CD4-positive, alpha-beta T cell treated with Interleukin-12 subunit alpha and Interleukin-12 subunit beta, for 1 hour (primary cell): ENCODE measurements at regions not wholly inside any gene's neighbourhood (a gene's known extent, or its start where the extent isn't known, plus 50 kb on each side); places are given as distances from the start of the nearest gene placed in this dataset.

Experiments
- DNase-seq: peaks from one replicate; pipeline ENCODE4 v3.0.0-alpha.2; 2020

DNA sequence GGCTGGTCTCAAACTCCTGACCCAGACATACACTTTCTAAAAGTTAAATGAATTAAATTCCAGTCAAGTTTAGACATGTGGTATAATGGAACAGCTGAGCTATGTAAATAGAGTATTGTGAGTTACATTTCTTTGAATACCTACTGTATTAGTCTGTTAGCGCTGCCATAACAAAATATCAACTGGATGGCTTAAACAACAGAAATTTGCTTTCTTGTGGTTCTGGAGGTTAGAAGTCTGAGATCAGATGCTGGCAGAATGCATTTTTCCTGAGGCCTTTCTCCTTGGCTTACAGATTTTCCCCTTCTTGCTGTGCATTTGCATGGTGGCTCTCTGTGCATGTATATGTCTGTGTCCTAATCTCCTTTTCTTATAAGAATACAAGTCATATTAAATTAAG is 101.5 kb upstream of the TGFBR2 start:
- DNase-seq = no peak

DNA sequence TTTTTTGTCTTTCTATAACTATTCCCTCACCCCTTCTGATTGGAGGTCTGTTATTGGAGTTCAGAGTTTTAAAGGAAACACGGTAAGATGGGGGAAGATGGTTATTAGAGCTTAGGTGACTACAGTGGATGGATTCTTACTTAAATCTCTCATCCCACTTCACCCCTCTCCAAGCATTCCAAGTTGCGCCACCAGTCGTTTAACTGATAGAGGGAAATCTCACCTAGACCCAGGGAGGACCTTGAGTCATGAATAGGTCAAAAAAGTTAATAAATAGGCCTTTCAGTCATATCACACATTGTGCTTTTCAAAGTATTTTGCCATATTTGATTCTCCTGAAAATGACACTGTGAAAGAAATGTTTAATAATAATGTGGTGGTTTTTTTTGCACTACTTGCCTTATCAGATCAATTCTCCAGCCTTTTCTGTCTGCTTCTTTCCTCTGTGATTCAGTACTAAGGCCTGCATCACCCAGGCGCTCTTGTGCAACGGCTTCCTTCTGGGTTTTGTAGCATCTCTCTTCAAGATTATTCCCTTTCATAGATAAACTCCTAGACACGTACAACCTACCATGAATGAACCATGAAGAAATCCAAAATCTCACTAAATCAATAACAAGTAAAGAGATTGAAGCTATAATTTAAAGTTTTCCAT is 100.4 kb upstream of the TGFBR2 start:
- DNase-seq = no peak

DNA sequence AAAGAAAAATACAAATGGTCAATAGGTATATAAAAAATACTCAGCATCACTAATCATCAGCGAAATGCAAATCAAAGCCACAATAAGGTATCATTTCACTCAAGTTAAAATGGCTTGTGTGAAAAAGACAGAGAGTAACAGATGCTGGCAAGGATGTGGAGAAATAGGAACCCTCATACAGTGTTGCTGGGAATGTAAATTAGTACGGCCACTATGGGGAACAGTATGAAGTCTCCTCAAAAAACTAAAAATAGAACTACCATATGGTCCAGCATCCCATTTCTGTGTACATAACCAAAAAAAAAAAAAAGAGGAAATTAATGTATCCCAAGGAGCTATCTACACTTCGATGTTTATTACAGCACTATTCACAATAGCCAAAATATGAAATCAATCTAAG is 98.1 kb upstream of the TGFBR2 start:
- no peak for DNase-seq

DNA sequence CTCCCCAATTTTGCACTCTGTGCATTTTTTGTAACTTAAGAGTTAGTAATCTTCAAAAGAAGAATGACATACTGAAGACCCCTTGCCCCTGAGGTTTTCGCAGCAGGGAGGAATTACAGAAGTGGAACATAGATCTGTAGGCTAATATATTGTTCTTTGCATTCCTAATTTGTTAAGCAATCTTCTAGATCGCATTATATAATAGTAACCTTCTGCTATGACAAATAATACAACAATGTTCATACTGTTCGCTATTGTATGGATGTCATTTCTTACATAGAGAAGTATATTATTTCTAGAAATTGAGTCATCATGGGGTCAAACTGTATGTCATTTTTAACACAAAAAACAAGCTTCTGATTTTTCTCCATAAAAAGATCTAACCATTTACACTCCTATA is 95.8 kb upstream of the TGFBR2 start:
- no peak for DNase-seq

DNA sequence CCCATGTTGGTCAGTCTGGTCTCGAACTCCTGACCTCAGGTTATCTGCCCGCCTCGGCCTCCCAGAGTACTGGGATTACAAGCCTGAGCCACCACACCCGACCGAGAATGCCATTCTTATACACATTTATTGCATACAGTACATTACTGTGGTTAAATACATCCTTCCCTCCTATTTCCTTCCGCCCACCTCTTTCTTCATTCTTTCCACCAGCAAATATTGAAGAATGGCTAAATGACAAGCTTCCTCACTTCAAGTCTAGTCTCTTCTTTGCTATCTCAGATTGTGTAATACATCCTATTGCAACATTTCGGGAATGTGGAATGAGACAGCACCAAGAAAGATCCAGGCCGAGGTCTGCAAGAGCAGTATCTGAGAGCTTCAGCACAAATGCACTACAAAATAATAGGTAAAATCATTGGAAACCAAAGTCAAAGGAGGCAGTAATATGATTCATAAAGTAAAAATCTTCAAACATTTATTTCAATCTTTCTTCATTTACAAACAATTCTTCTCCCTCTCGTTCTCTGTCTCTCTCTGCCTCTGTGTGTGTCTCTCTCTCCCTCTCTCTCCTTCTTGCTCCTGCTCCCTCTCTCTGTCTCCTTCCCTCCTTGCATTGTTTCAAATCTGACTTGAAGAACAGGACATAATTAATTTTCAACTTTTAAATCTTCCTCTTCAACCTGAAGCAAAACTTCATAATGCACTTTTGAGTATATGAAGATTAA is 94.7 kb upstream of the TGFBR2 start:
- no peak for DNase-seq

DNA sequence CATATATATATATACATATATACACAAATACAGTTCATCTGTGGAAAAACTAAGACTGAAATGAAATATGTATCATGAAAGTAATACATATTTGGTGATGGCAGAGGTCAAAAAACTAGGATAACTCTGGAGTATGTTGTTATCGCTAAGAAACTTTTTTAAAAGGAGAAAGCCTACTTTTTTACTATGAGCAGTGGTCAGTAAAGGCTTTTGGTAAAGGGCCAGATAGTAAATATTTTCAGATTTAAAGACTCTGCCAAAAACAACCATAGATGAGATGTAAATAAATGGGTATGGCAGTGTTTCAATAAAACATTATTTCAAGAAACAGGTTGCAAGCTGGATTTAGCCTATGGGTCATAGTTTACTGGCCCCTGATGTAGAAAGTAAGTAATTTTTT is 93.8 kb upstream of the TGFBR2 start:
- DNase-seq = no peak

DNA sequence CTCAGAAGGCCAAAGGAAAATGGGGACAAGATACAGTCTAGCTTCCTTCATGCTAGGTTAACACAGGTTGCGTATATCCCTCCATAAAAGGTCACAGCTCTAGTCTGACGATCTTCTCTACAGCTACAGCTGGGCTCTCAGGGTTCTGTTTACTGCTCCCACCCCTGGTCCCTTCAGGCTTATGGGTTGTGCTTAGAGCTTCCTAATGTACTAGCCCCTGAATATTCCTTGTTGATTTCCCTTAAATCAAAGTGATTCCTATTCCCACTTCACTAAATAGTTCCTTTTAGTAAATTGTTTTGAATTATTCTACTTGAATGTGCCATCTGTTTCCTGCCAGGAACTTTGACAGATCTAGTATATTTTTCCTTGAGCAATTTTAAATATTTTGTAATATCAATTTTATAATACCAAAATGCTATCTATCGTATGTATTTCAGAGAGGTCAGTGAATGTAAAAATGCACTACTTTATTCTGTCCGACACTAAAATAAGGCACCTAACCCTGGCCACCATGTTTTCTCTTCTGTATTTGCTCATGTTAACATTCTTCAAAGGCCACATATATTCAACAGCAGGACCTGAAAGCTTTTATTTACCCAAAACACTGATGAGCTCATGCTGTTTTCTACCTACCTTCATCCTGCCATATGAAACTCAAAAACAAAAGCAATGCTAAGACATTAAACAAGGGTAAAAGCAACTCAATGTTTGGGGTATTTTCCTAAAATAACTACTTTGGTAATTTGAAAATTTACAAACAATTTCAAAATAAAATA is 92.8 kb upstream of the TGFBR2 start:
- no peak for DNase-seq

DNA sequence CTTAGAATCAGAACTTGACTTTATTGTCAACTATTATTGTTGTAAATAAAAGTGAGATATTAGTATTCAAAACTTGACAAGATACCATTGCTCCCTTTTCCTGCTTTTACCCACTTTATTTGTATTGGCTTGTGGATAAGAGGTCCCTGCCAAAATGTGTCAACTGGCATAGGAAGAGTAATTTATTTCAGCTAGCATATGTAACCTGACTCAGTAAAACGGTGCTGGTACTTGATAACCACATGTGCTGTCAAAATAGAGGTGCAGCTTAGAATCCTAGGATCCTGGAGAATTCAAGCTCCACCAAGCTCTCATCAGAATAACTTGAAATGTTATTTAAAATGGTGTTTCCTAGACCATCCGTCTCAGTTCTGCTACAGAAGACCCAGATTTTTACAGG is 90.2 kb upstream of the TGFBR2 start:
- no peak for DNase-seq

DNA sequence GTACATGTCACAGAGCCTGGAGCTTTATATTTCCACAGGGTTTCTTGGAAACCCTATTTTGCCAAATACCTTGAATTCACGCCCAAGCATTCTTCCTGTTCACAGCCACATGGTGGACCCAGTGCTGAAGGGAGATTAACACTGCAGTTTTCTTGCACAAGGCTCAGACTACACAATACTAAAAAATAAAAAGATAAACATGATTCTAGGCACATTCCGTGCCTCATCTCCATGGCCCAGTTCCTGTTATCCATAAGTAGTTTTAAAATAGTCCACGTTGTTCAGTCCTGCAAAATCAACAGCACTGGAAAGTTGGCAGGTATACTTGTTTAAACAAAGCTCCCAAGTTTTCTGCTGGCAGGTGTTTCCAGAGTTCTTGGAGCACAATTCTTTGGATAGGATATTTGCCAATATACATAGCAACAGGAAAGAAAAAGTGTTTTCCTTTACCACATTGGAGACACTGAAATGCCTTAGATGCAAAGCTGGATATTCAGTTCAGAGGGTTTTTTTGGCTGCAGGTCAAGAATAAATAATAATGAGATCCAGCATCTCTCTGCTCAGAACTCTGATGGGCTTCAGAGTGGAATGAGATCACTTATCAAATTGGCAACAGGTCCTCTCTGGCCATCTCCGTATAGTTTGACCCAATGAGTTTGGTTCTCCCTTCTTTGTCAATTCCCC is 88.1 kb upstream of the TGFBR2 start:
- no peak for DNase-seq

DNA sequence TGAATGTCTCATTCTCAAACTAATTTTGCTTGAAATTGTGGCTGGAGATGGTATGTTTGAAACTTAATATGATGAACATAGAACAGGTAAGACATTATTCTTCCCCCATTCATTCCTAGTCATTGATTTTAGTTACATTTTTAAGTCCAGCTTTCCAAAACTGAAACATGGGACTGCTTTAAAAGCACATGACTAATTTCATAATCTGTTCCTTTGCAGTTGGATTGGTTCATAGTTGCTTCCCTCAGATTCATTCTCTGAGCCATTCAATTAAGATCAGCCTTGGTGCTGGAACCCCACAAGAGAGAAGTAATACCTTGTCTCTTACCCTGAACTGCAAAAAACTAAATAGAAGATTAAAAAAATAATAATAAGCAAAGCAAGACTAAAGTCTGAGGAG is 87.5 kb upstream of the TGFBR2 start:
- no peak for DNase-seq

DNA sequence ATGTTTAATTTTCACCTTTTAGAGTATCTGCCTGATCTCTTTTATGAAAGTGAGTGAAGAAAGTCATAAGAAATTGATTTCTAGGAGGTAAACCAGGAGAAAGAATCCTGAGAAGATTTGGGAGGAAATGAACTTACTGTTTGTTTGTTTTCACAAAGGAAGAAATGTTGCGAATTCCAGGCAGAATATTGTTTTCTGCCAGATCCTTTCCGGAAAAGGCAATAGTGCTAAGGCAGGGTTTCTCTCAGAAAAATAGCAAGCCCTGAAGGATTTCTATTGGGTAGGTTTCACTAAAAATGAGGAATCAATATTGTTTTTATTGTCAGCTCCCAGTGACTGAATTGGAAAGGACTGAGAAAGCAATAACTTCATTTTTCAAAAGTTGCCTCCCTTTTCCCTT is 85.7 kb upstream of the TGFBR2 start:
- no peak for DNase-seq

DNA sequence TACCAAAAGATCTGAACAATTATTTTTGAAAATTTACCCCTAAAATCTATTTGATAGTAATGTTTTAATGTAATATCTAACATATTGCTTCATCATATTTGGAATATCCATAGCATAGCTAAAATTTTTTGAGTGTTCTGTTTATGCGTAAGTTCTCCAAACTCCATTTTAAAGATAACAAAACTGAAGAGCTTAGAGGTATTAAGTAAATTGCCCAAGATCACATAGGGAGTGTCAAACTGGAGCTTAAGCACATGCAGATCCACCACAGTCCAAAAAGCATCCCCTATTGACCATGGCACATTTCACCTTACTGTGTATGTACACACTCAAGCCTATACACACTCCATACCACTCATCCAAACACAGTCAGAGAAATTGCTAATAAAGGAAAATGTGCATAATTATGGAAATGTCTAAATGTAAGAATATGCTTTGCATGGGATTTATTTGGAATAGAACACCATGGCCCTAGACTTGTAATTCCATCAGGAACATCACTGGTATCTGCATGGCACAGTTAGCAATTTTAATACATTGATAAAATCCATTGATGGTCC is 85.2 kb upstream of the TGFBR2 start:
- DNase-seq = no peak

DNA sequence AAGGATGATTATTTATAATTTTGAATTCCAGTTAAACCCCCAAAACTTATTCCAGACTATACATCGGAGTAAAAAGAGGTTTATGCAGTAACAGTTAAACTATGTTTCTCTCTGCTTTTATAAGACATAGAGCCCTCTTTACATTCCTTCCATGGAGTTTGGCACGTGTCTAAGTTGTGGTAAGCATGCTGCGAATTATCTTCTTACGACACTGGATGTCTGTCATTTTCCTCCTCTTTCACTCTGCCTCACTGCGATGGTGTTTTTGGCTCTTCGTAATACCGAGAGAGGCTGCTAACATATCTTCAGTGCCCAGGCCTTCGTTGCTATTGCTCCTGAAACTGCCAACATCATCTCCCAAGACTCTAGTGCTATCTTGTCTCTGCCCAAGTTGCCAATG is 83.9 kb upstream of the TGFBR2 start:
- DNase-seq = no peak

DNA sequence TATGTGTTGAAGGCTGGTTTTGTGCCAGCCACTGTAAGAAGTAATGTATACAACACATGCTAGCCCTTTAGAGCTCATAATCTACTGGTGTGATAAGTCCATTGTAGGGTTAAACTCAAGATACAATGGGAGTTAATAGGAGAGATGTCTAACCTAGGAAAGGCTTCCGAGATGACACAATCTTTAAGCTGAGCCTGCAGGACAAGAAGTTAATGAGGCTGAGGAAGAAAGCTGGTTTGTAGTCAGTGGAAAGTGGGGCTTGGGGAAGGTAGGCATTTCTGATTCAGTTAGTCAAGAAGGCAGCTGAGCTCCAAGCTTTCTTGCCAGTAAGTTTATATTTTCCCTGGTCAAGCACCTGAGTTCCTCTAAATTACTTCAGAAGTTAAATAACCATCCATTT is 83.0 kb upstream of the TGFBR2 start:
- DNase-seq = no peak

DNA sequence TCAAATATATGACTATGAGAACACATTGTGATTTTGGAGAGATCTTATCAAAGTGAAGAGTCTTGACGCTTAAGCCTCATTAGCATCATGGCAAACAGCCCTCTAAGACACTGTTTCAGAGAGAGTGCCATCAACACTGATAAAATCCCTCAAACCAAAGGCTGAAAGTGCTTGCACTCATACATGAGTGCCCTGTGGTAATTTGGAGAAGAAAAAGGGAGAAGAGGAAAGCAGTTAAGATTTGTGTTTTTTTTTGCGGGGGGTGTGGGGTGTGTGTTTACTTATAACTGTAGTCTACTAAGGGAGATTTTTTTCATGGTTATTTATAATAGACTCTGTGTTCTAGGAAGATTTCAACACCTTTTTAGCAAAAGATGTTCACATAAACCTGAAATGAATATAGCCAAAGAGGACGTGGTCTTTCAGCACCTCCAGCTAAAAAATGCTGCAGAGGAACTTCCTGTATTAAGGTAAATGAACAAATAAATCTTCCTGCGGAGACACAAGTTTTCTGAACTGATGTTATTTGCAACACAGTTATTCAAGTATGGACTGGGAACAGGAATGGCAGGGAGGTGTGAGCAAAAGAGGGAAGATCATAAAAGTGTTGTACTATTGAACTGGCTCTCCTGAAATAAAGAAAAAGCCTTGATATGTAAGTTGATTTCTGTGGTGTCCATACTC is 81.9 kb upstream of the TGFBR2 start:
- DNase-seq = no peak

DNA sequence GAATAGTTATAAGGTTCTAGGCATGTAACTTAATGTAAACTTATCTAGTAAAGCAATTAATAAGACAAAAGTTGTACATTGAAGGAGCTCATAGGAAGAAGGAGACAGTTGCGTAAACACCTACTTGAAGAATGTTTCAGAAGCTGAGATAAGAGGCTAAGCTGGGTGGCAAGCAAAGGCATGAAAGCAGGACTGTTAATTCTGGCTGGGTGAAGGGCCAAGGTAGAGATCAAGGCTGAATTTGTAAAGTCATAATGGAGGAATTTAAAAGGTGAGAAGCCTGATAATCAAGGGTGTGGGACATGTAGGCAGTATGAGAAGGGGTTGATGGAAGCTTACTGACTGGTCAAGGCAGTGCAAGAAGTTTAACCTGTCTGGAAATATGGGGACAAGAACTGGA is 80.4 kb upstream of the TGFBR2 start:
- no peak for DNase-seq

DNA sequence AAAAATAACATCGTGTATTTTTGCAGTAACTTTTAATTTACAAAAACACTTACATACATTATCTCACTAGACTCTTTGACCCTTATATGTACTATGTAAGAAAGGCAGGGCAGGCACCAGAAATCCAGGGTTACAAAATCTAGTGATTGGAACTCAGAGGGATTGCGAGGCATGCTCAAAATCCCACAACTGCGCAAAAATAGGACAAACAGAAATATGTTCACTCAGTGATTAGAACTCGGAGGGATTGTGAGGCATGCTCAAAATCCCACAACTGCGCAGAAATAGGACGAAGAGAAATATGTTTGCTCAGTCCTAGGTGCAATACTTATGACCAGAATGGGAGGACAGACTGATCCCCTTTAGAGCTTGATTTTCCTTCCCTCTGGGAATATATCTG is 79.2 kb upstream of the TGFBR2 start:
- DNase-seq = no peak

DNA sequence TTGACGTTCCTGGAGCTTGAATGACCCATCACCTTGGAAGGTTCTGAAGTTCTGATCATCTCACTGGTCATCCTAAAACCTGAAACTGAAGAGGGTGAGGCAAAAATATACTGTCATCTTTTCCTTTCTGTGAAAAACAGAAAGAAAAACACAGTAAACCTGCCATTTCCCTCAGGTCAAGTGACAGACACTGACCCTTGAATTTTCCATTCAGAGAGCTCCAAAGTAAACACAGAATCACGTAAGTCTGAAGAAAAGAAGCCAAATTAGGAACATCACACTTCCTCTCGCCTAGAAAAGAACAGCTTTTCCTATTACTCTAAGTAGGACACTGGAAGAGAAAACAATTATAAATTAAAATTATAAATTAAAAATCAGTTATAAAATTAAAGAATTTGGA is 78.7 kb upstream of the TGFBR2 start:
- no peak for DNase-seq

DNA sequence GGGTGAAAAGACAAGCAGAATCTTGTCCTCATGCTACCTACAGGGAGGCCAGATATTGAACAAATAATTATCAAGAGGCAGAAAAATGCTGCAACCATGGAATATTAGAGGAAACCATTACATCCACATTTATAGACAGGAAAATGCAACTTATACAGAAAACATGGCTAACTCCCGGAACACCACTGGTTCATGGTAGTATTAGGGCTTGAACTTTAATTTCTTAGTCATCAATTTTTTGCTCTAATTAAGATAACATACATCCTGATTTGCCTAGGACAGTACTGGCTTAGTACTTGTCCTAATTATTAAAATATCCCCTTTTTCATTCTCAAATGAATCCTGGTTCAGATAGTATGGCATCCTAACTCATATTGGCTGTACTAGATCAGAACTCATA is 76.3 kb upstream of the TGFBR2 start:
- DNase-seq = no peak

DNA sequence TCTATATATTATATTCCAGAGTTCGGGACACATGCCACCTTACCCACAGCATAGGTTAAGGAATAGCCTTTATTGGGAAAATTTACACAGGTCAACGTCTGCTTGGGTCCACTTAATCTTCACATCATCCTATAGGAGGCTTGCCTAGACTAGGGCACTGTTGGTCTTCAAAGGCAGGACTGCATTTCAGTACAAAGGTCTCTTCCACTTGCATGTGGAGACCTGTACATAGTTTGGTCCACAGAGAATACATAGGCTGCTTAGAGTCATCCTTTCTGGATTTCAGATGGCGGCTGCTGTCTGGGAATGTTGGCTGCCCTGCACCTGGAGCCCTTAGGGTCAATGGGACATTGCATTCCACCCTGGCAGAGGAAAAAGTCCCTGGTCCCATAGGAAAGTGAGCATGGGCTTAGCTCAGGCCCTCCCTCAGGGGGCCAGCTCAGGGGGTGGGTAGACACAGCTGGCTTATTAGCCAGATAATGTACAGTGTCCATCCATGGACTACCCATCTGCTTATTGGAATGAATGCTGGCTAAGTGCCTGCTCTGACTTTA is 75.3 kb upstream of the TGFBR2 start:
- no peak for DNase-seq

DNA sequence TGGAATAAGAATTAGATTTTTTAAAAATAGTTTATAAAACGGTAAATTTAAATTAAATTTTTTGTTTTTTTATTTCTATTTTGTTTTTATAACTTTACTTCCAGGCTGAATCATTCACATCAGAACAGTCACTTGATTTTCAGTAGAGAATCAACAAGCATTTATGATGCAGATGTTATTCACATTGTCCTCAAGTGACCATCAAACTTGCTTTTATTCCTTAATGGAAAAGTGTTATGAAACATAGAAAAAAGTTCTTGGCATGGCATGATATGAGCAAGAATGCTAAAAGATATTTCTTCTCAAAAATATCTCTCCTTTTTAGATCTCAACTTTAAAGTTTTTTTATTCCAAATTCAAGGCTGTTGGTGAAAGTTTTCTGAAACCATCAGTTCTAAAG is 70.9 kb upstream of the TGFBR2 start:
- no peak for DNase-seq

DNA sequence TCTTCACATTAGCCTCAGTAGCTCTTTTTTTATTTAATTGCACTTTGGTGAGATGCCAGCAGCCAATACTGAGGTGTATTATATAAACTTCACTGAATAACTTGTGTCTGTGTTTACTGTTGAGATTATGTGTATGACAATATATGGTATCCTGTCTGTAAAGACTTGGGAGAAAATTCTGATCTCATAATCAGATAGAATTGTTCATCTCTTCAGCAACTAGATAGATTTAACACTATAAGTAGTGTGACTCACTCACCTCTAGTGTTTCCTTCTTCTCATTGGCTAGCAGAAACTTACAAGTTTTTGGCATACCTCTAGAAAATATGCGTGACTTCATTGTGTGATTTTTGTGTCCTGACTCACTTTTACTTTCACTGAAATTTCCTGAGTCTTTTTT is 67.6 kb upstream of the TGFBR2 start:
- DNase-seq = no peak
